ENCODE measurements at regions not wholly inside any gene's neighbourhood (a gene's known extent, or its start where the extent isn't known, plus 50 kb on each side); places are given as distances from the start of the nearest gene placed in this dataset.
"Not testable (repeated sequence)": the region's sequence is repeated elsewhere in the genome, so short reads cannot be mapped to it uniquely, and the experiment has no call there.

GRCh38 chr10:35887685-35888084 lies 245.6 kb upstream of the FZD8 start:
- Mint-ChIP-seq H3K9me3 (ENCODE audit: low read depth) (no peaks in the 10 kb centered on the region), H3K27me3 (peaks cover 4% of the 10 kb centered on the region), H3K4me3 (no peak overlapping the region), H3K4me1 (no peaks in the 10 kb centered on the region), H3K27ac (no peak overlapping the region), H3K36me3 (ENCODE audit: low read depth) (no peaks in the 10 kb centered on the region)
- intact Hi-C loops (cut with DNase I, micrococcal nuclease), result no loop called here
- ATAC-seq (no peak), DNase-seq (no peak)
- POLR2A ChIA-PET, result no interaction called here
- CTCF ChIA-PET, result interaction anchor here (0.6 kb wide), 1 partner anchor 355 kb away, joined by 3 read pairs; no protein-coding TSS in a partner anchor

GRCh38 chr10:35885076-35885475 lies 243.0 kb upstream of the FZD8 start:
- Mint-ChIP-seq H3K36me3 (ENCODE audit: low read depth) (no peaks in the 10 kb centered on the region), H3K27ac (no peak overlapping the region), H3K4me3 (no peak overlapping the region), H3K27me3 (peaks cover 4% of the 10 kb centered on the region), H3K9me3 (ENCODE audit: low read depth) (no peaks in the 10 kb centered on the region), H3K4me1 (no peaks in the 10 kb centered on the region)
- intact Hi-C loops (cut with DNase I, micrococcal nuclease), result no loop called here
- ChIA-PET POLR2A (no interaction called here), CTCF (no interaction called here)
- ATAC-seq (no peak), DNase-seq (no peak)

GRCh38 chr10:35884657-35885071 lies 242.6 kb upstream of the FZD8 start:
- H3K4me3 Mint-ChIP-seq, result no peak overlapping the region
- ChIA-PET CTCF (no interaction called here), POLR2A (no interaction called here)
- H3K27me3 Mint-ChIP-seq, result peaks cover 4% of the 10 kb centered on the region
- no peak for DNase-seq
- H3K9me3 Mint-ChIP-seq (ENCODE audit: low read depth), result no peaks in the 10 kb centered on the region
- no peak for ATAC-seq
- intact Hi-C loops (cut with DNase I, micrococcal nuclease), result no loop called here
- H3K27ac Mint-ChIP-seq, result no peak overlapping the region
- H3K36me3 Mint-ChIP-seq (ENCODE audit: low read depth), result no peaks in the 10 kb centered on the region
- H3K4me1 Mint-ChIP-seq, result no peaks in the 10 kb centered on the region

GRCh38 chr10:35882422-35883150 lies 240.5 kb upstream of the FZD8 start:
- Mint-ChIP-seq H3K4me3 (no peak overlapping the region), H3K36me3 (ENCODE audit: low read depth) (no peaks in the 10 kb centered on the region), H3K9me3 (ENCODE audit: low read depth) (no peaks in the 10 kb centered on the region), H3K27me3 (no peaks in the 10 kb centered on the region), H3K4me1 (no peaks in the 10 kb centered on the region), H3K27ac (no peak overlapping the region)
- CTCF ChIA-PET, result interaction anchor here (0.7 kb wide), 1 partner anchor 994 kb away, joined by 3 read pairs; no protein-coding TSS in a partner anchor
- ATAC-seq, result no peak
- intact Hi-C loops (cut with DNase I, micrococcal nuclease), result no loop called here
- POLR2A ChIA-PET, result no interaction called here
- DNase-seq, result no peak

GRCh38 chr10:35881320-35881719 lies 239.2 kb upstream of the FZD8 start:
- DNase-seq (no peak), ATAC-seq (no peak)
- H3K4me3 Mint-ChIP-seq, result no peak overlapping the region
- no peaks in the 10 kb centered on the region for H3K36me3 Mint-ChIP-seq (ENCODE audit: low read depth)
- H3K27me3 Mint-ChIP-seq, result no peaks in the 10 kb centered on the region
- H3K9me3 Mint-ChIP-seq (ENCODE audit: low read depth), result no peaks in the 10 kb centered on the region
- intact Hi-C loops (cut with DNase I, micrococcal nuclease), result no loop called here
- no peaks in the 10 kb centered on the region for H3K4me1 Mint-ChIP-seq
- CTCF ChIA-PET, result no interaction called here
- POLR2A ChIA-PET, result no interaction called here
- H3K27ac Mint-ChIP-seq, result no peak overlapping the region

GRCh38 chr10:35876248-35876647 lies 234.2 kb upstream of the FZD8 start:
- CTCF ChIA-PET, result no interaction called here
- ATAC-seq (no peak), DNase-seq (no peak)
- Mint-ChIP-seq H3K9me3 (ENCODE audit: low read depth) (peaks cover 1% of the 10 kb centered on the region), H3K4me3 (no peak overlapping the region), H3K27me3 (peaks cover 3% of the 10 kb centered on the region), H3K27ac (no peak overlapping the region), H3K36me3 (ENCODE audit: low read depth) (no peaks in the 10 kb centered on the region), H3K4me1 (no peaks in the 10 kb centered on the region)
- POLR2A ChIA-PET, result no interaction called here
- intact Hi-C loops (cut with DNase I, micrococcal nuclease), result no loop called here

- H3K36me3 Mint-ChIP-seq (ENCODE audit: low read depth), result no peaks in the 10 kb centered on the region
- intact Hi-C loops (cut with DNase I, micrococcal nuclease), result no loop called here
- no peak for ATAC-seq
- no peak overlapping the region for H3K27ac Mint-ChIP-seq
- peaks cover 3% of the 10 kb centered on the region for H3K27me3 Mint-ChIP-seq
- ChIA-PET CTCF (no interaction called here), POLR2A (no interaction called here)
- peaks cover 1% of the 10 kb centered on the region for H3K9me3 Mint-ChIP-seq (ENCODE audit: low read depth)
- DNase-seq, result no peak
- H3K4me3 Mint-ChIP-seq, result no peak overlapping the region
- H3K4me1 Mint-ChIP-seq, result no peaks in the 10 kb centered on the region
Measured at GRCh38 chr10:35875016-35875676, 233.1 kb upstream of the FZD8 start.

- Mint-ChIP-seq H3K27me3 (peaks cover 3% of the 10 kb centered on the region), H3K36me3 (ENCODE audit: low read depth) (no peaks in the 10 kb centered on the region), H3K27ac (no peak overlapping the region), H3K4me3 (no peak overlapping the region), H3K9me3 (ENCODE audit: low read depth) (peaks cover 1% of the 10 kb centered on the region), H3K4me1 (no peaks in the 10 kb centered on the region)
- DNase-seq (no peak), ATAC-seq (no peak)
- intact Hi-C loops (cut with DNase I, micrococcal nuclease), result no loop called here
- POLR2A ChIA-PET, result no interaction called here
- CTCF ChIA-PET, result no interaction called here
Measured at GRCh38 chr10:35874311-35875015, 232.4 kb upstream of the FZD8 start.

- Mint-ChIP-seq H3K36me3 (ENCODE audit: low read depth) (no peaks in the 10 kb centered on the region), H3K4me1 (no peaks in the 10 kb centered on the region), H3K9me3 (ENCODE audit: low read depth) (peaks cover 1% of the 10 kb centered on the region), H3K27ac (no peak overlapping the region), H3K4me3 (no peak overlapping the region), H3K27me3 (peaks cover 3% of the 10 kb centered on the region)
- intact Hi-C loops (cut with DNase I, micrococcal nuclease), result no loop called here
- ChIA-PET CTCF (no interaction called here), POLR2A (no interaction called here)
- ATAC-seq (no peak), DNase-seq (no peak)
Measured at GRCh38 chr10:35872671-35873070, 230.6 kb upstream of the FZD8 start.

GRCh38 chr10:35870665-35871310 lies 228.7 kb upstream of the FZD8 start:
- no peaks in the 10 kb centered on the region for H3K36me3 Mint-ChIP-seq (ENCODE audit: low read depth)
- no peak overlapping the region for H3K4me3 Mint-ChIP-seq
- no peak overlapping the region for H3K27ac Mint-ChIP-seq
- no peak for ATAC-seq
- peaks cover 3% of the 10 kb centered on the region for H3K27me3 Mint-ChIP-seq
- ChIA-PET CTCF (no interaction called here), POLR2A (no interaction called here)
- DNase-seq, result no peak
- no peaks in the 10 kb centered on the region for H3K4me1 Mint-ChIP-seq
- intact Hi-C loops (cut with DNase I, micrococcal nuclease), result no loop called here
- peaks cover 1% of the 10 kb centered on the region for H3K9me3 Mint-ChIP-seq (ENCODE audit: low read depth)

GRCh38 chr10:35858676-35859283 lies 216.7 kb upstream of the FZD8 start:
- H3K27ac Mint-ChIP-seq; POLR2A ChIA-PET; DNase-seq; CTCF ChIA-PET; H3K9me3 Mint-ChIP-seq (ENCODE audit: low read depth); ATAC-seq; H3K4me3 Mint-ChIP-seq; H3K4me1 Mint-ChIP-seq; H3K27me3 Mint-ChIP-seq; H3K36me3 Mint-ChIP-seq (ENCODE audit: low read depth): not testable (repeated sequence)
- intact Hi-C loops (cut with DNase I, micrococcal nuclease), result loop anchor here in 1 of 2 experiments (2.0 kb wide), 1 partner anchor 156 kb away; no protein-coding TSS in a partner anchor

All from activated CD4-positive, alpha-beta T cell treated with anti-CD3 and anti-CD28 coated beads for 36 hours (primary cell).